Upper lobe of right lung (tissue), 1 donor: ENCODE measurements at regions not wholly inside any gene's neighbourhood (a gene's known extent, or its start where the extent isn't known, plus 50 kb on each side); places are given as distances from the start of the nearest gene placed in this dataset.

Source experiments
- ATAC-seq: fragments of 200-7000 bp; cut with Tn5 transposase; one replicate; pipeline ENCODE4 v1.9.1; 2020; ENCODE audit warnings: mild to moderate bottlenecking, moderate library complexity
- DNase-seq: peaks from one replicate; pipeline ENCODE4 v3.0.0-alpha.2; 2020
- H3K27ac ChIP-seq: fragments of 200-600 bp; one replicate; pipeline ENCODE4 v1.8.0; 2022
- H3K27me3 ChIP-seq: fragments of 200-600 bp; one replicate; pipeline ENCODE4 v1.8.0; 2022; ENCODE audit warnings: mild to moderate bottlenecking
- H3K36me3 ChIP-seq: fragments of 200-600 bp; one replicate; pipeline ENCODE4 v1.8.0; 2022
- H3K4me1 ChIP-seq: fragments of 200-600 bp; one replicate; pipeline ENCODE4 v1.8.0; 2022
- H3K4me3 ChIP-seq: fragments of 200-600 bp; one replicate; pipeline ENCODE4 v1.8.0; 2022; ENCODE audit warnings: mild to moderate bottlenecking
- H3K9me3 ChIP-seq: fragments of 200-600 bp; one replicate; pipeline ENCODE4 v1.8.0; 2022
- intact Hi-C: fragments of 100-400 bp; cut with DNase I; formaldehyde crosslinking; loops from one replicate; pipeline ENCODE4 v1.11.0; 2022
- TF ChIP-seq, protein P1 (sequence below): fragments of 200-600 bp; IDR thresholded peaks from one replicate; pipeline ENCODE4 v1.8.0; 2022; ENCODE audit warnings: antibody characterized with exemption
- donor health status: DM: no; HTN: yes; CAD: no; lungs with severe emphysema.

DNA sequence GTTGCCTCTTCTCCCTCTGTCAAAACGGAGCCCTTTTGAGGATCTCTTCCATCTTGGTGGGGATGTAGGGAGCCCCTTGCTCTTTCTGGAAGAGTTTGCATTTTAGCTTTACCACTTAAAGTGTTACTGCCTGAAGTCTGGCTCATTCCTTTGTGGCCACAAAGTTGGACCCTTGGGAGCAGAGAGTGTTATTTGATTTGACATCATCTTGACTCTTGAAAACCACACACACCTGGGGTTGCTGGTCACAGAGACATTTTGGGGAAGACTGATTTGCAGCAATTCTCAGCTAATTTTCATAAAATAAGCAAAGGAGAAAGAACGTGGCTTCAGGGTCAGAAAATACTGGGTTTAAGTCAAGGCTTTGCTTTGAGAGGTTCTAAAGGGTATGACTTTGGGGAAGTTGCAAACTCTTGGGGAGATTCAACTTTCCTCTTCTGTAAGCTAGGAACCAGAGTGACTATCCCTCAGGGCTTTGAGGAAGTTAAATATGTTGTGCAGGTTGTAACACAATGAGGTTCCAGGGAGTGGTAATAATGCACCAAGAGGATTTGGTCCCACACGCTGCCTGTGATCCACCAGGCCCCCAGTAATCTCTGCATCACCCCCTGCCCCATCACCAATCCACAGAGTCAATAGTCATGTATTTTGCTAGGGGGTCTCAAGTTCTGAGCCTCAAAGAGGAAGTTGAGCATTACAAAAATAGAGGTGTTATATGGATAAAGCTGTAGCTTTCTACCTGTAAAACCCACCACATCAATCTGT, 141.6 kb upstream of the SLC24A3 start:
- TF ChIP-seq, protein P1, sequence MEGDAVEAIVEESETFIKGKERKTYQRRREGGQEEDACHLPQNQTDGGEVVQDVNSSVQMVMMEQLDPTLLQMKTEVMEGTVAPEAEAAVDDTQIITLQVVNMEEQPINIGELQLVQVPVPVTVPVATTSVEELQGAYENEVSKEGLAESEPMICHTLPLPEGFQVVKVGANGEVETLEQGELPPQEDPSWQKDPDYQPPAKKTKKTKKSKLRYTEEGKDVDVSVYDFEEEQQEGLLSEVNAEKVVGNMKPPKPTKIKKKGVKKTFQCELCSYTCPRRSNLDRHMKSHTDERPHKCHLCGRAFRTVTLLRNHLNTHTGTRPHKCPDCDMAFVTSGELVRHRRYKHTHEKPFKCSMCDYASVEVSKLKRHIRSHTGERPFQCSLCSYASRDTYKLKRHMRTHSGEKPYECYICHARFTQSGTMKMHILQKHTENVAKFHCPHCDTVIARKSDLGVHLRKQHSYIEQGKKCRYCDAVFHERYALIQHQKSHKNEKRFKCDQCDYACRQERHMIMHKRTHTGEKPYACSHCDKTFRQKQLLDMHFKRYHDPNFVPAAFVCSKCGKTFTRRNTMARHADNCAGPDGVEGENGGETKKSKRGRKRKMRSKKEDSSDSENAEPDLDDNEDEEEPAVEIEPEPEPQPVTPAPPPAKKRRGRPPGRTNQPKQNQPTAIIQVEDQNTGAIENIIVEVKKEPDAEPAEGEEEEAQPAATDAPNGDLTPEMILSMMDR, result no peak
- ATAC-seq (no peak), DNase-seq (no peak)
- Histone ChIP-seq H3K9me3 (no peaks in the 10 kb centered on the region), H3K27ac (no peak overlapping the region), H3K4me3 (no peak overlapping the region), H3K27me3 (no peaks in the 10 kb centered on the region), H3K4me1 (no peaks in the 10 kb centered on the region), H3K36me3 (no peaks in the 10 kb centered on the region)
- intact Hi-C loops, result no loop called here

DNA sequence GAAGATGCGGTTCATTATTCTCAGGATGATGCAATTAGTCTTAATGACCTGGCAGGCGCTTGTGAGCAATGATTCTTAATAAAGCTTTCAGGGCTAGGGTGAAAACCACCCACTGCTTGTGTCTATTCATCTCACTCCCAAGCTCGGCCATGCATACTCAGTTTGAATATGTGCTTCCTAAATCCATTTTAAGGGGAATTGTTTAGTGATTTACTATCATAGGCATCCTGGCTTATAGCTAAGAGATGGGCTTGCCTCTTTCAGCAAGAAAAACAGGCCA, 141.1 kb upstream of the SLC24A3 start:
- TF ChIP-seq, protein P1, result no peak
- Histone ChIP-seq H3K36me3 (no peaks in the 10 kb centered on the region), H3K4me1 (no peaks in the 10 kb centered on the region), H3K4me3 (no peak overlapping the region), H3K9me3 (no peaks in the 10 kb centered on the region), H3K27ac (no peak overlapping the region), H3K27me3 (no peaks in the 10 kb centered on the region)
- intact Hi-C loops, result no loop called here
- no peak for ATAC-seq
- no peak for DNase-seq

DNA sequence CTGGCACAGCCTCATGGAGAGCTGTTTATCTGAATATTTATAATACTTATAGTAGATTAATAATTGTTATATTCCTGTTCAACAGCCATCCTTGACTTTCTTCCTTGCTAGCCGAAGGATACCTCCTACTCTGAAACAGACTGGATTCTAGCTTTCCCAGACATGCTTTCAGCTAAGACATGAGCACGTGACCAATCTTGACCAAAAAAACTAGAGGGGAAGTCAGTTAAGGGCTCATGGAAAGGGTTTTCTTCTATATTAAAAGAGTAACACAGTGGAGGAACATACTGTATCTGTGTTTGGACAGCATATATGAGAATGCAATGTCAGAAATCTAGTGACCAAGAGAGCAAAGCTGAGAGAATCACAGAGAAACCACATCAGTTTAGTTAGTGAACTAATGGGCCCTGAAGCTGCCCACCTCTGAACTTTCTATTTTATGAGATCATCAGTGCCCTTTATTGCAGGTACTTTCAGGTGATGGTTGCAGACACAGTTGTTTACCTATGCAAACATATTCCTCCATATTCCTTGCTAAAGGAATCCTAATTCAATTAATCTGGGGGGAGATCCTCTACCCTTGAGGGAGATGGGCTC, 140.4 kb upstream of the SLC24A3 start:
- Histone ChIP-seq H3K27me3 (no peaks in the 10 kb centered on the region), H3K4me1 (no peaks in the 10 kb centered on the region), H3K9me3 (no peaks in the 10 kb centered on the region), H3K4me3 (no peak overlapping the region), H3K27ac (no peak overlapping the region), H3K36me3 (no peaks in the 10 kb centered on the region)
- intact Hi-C loops, result no loop called here
- no peak for DNase-seq
- TF ChIP-seq, protein P1, result no peak
- no peak for ATAC-seq

DNA sequence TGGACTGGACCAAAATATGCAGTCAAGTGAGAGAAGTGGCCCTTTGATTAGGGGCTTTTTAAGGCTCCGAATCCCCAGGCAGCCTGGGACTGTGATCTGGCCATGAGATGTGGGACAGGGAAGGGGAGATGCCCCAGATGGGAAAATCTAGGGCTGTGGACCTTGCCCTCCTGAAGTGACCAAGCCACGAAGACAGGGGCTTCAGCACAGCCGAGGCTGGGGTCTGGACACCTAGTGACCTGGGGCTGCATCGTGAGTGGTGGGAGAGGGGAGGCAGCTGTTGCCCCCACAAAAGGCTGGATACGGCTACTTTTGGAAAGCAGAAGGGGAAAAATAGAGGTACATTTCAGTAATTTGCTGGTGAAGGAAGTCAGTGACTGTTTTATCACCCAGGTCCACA, 139.5 kb upstream of the SLC24A3 start:
- ATAC-seq (no peak), DNase-seq (no peak)
- H3K9me3 ChIP-seq, result no peaks in the 10 kb centered on the region
- intact Hi-C loops, result no loop called here
- H3K27ac ChIP-seq, result no peak overlapping the region
- H3K36me3 ChIP-seq, result no peaks in the 10 kb centered on the region
- H3K4me3 ChIP-seq, result no peak overlapping the region
- no peaks in the 10 kb centered on the region for H3K4me1 ChIP-seq
- TF ChIP-seq, protein P1, result no peak
- no peaks in the 10 kb centered on the region for H3K27me3 ChIP-seq

DNA sequence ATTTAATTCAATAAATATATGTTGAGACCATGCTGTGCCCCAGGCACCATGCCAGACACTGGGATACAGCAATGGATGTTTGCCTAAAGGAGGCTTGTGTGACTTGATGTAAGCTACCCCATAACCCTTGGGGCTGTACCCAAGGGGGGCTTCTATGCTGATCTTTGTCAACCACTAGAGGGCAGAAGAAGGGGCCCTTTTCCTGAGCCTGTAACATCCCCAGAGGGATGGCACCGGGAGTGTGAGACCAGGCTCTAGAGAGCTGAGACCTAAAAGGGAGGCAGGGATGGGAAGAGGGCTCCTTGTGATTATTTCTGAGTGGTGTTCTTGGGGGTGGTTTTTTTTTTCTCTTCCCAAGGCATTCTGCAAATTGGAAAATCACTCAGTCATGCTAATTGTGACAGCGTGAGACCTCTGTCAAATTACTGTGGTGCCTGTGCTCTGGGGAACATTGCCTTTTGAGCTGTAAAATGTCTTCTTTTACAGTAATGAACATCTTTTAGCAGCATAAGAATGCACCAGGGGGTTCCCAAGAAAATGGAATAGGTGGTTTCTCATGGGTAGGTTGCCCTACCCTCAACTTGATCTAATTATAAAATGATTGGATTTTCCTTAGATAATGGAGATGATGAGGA, 138.7 kb upstream of the SLC24A3 start:
- intact Hi-C loops, result no loop called here
- ATAC-seq (no peak), DNase-seq (no peak)
- H3K4me1 ChIP-seq, result no peaks in the 10 kb centered on the region
- H3K27ac ChIP-seq, result no peak overlapping the region
- no peak overlapping the region for H3K4me3 ChIP-seq
- no peaks in the 10 kb centered on the region for H3K9me3 ChIP-seq
- no peaks in the 10 kb centered on the region for H3K27me3 ChIP-seq
- TF ChIP-seq, protein P1, result no peak
- no peaks in the 10 kb centered on the region for H3K36me3 ChIP-seq
